GM12891 (cell line): ENCODE measurements at regions not wholly inside any gene's neighbourhood (a gene's known extent, or its start where the extent isn't known, plus 50 kb on each side); places are given as distances from the start of the nearest gene placed in this dataset.

Experiments
- POLR2A ChIP-seq: IDR thresholded peaks from 2 replicates; pipeline ENCODE4 v1.6.1; 2011; ENCODE audit warnings: low read depth, low read length, control low read depth
- POU2F2 ChIP-seq: IDR thresholded peaks from 2 replicates; pipeline ENCODE4 v1.6.1; 2011; ENCODE audit warnings: low read depth, mild to moderate bottlenecking, control low read depth, low read length, moderate library complexity
- TAF1 ChIP-seq: IDR thresholded peaks from 2 replicates; pipeline ENCODE4 v1.6.1; 2011; ENCODE audit warnings: low read depth, low read length, control low read depth

- TF ChIP-seq POLR2A, result no peak
- TF ChIP-seq POU2F2, result no peak
- no peak for TF ChIP-seq TAF1
Observed at GRCh38 chr4:180455226-180455625, 1788.0 kb upstream of the TENM3 start.
